WI38 (cell line): ENCODE measurements at regions not wholly inside any gene's neighbourhood (a gene's known extent, or its start where the extent isn't known, plus 50 kb on each side); places are given as distances from the start of the nearest gene placed in this dataset.

ENCODE experiments used
- H3K4me3 ChIP-seq: 2 replicates; pipeline ENCODE4 v1.5.1; 2011; ENCODE audit warnings: low read depth, mild to moderate bottlenecking, control low read depth, low read length
- TF ChIP-seq, protein P1 (sequence below): IDR thresholded peaks from 2 replicates; pipeline ENCODE4 v1.5.1; 2012; ENCODE audit warnings: low read depth, mild to moderate bottlenecking, control low read depth, low read length

DNA sequence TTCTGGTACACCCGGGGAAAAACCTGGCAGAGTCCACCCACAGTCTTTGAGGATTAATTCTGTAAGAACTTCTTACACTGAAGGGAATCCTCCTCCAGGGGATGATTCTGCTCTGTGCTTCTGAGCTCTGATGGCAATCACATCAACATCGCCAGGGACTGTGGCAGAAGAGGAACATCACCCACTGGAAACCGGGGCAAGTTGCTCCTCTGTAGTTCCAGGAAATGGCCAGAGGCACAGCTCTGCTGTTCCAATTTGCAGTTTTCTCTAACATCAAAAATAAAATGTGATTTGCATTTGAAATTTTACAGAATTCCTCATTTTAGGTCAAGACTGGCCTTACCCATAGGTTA lies 207.6 kb downstream of the DAD1 start:
- TF ChIP-seq, protein P1, sequence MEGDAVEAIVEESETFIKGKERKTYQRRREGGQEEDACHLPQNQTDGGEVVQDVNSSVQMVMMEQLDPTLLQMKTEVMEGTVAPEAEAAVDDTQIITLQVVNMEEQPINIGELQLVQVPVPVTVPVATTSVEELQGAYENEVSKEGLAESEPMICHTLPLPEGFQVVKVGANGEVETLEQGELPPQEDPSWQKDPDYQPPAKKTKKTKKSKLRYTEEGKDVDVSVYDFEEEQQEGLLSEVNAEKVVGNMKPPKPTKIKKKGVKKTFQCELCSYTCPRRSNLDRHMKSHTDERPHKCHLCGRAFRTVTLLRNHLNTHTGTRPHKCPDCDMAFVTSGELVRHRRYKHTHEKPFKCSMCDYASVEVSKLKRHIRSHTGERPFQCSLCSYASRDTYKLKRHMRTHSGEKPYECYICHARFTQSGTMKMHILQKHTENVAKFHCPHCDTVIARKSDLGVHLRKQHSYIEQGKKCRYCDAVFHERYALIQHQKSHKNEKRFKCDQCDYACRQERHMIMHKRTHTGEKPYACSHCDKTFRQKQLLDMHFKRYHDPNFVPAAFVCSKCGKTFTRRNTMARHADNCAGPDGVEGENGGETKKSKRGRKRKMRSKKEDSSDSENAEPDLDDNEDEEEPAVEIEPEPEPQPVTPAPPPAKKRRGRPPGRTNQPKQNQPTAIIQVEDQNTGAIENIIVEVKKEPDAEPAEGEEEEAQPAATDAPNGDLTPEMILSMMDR = no peak

DNA sequence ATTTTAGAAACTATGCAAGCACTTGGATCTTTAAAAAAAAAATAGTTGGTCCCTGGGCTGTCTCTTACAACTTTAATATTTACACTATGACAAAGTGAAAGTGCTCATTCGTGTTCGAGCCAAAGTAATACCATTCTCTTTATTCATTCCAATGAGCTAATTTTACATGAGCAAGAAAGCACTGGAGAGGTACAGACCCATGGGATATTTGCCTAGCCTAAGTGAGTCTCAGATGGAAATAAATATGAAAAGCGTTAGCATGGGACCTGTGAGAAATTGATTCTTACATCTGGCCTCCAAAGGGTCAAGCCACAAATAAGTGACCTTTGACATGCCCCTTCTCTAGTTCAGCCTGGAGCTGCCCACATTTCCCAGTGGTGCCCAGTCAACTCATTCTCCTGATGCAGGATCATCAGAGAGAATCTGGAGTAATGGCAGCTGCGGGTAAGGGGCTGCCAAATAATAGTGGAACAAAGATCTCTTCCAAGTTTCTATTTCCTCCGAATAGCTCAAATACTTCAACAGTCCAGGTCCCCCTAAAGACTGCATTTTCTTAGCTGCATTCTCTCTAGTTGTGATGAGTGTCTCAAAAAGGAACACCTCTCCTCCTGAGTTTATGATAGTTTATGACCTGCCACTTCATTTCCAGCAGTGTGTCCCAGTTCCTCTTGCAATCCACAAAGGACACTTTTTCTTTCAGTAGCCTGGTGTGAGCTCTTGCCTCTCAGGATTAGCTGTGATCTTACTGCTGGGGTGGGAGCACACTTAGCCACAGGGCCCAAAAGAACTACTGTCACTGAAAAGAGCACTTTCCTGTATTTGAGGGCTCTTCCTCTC lies 208.2 kb downstream of the DAD1 start:
- H3K4me3 ChIP-seq = peak overlapping the region; percentile 15; the same call in 1 of the 2 replicates

More for the DNA sequence above, 207.6 kb downstream of the DAD1 start:
- no peak overlapping the region for H3K4me3 ChIP-seq

DNA sequence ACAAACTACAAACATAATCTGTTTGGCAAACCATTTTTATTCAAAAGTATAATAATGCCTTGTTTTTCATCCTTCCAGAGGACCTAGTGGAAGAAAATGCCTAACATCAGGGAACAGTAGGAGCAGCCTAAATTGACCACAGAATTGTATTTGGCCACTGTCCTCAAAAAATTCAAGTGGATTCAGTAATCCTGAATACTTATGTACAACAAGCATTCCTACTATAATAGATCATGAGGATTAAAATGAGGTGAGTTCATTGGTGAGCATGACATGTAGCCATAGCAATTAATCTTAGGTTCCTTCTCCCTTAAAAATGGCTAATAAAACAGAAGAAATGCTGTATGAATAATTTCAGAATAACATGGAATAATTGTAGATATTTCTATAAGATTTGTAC lies 209.3 kb downstream of the DAD1 start:
- TF ChIP-seq, protein P1 = no peak
- no peak overlapping the region for H3K4me3 ChIP-seq

More for the DNA sequence above, 208.2 kb downstream of the DAD1 start:
- TF ChIP-seq, protein P1 = no peak

DNA sequence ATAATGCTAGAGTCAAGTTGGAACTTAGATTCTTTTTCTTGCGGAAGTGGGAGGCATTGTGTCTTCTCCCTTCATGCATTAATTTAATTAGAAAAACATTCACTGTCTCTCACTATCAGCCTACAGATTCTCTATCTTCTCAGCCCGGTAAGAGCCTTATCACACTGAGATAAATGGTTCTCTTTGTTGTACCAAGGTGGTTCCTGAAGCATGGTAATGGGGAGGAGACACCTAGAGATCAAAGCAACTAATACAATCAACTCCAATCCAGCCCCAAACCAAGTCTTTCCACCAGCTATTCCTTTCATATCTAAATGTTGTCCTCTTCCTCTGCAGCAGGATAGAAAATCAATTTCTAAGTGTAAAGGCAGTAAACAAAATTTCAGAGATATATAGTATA lies 210.8 kb downstream of the DAD1 start:
- no peak overlapping the region for H3K4me3 ChIP-seq
- TF ChIP-seq, protein P1 = no peak

DNA sequence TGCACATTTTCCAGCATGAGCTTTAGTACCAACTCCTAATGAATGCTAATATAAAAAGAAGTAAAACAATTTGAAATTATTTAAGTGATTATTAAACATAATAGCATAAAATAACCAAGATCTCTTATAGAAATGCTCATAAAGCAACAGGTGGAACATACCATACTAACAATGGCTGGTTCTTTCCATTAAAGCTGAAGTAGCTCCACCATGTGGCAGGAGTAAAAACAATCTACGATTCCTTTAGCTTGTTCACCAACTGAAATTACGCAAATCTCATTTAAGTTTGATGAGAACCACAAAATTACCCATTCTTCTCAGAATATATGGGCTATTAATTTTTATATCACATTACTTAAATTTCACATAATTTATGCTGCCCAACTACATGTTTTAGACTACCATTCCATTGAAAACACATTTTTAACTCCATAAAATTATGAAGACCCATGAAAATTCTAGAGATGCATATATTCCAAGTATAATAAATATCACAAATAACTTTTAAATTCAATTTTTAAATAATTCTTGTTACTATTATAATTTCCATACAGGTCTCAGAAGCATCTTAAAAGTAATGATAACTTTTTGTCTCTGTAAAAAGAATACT lies 213.6 kb downstream of the DAD1 start:
- TF ChIP-seq, protein P1 = 0 out of 2 replicates have a peak, but pooled peaks have one; percentile 20
- H3K4me3 ChIP-seq = no peak overlapping the region

DNA sequence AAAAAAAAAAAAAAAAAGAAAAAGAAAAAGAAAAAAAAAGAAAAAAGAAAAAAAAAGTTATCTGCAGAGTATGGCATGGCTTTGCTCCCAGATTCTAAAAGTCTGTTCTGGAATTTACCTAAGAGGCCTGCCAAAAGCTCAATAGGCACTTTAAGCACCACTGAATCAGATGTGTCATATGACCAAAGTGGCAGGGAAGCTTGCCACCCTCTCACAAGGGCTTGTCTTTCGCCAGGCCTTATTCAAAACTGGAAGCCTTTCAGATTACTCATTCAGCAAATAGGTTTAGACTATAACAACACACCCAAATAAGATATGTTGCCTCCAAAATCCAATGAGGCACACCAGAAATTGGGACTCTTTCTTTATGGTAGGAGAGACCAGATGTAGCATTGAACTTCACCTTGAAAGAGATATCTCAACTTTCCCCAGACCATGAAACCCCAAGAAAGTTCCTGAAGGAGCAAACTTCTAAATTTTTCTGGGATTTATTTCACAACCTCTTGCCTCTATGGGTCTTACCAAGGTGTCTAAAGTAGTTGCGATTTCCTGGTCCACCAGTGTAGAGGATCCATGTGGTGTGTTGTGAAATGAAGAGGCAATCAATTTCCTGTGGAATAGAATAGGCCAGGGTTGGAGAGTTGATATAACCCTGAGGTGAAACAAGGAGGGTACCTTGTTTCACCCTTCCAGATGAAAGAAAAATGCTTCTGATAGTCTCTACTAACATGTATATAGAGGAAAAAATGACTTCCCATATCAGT lies 218.8 kb downstream of the DAD1 start:
- TF ChIP-seq, protein P1 = no peak
- no peak overlapping the region for H3K4me3 ChIP-seq
